ENCODE measurements at regions not wholly inside any gene's neighbourhood (a gene's known extent, or its start where the extent isn't known, plus 50 kb on each side); places are given as distances from the start of the nearest gene placed in this dataset.
A peak's percentile ranks its signal among the peaks of the same experiment; 100 is the strongest.
"Not testable (repeated sequence)": the region's sequence is repeated elsewhere in the genome, so short reads cannot be mapped to it uniquely, and the experiment has no call there.

- H3K36me3 Mint-ChIP-seq, result no peaks in the 10 kb centered on the region
- H3K27me3 Mint-ChIP-seq, result no peaks in the 10 kb centered on the region
- DNase-seq (no peak), ATAC-seq (ENCODE audit: low read depth in 2 of 2) (no peak)
- H3K9me3 Mint-ChIP-seq, result peaks cover 0 to 11% (median 0%) of the 10 kb centered on the region in 7 donors
- no peaks in the 10 kb centered on the region for H3K4me1 Mint-ChIP-seq
- H3K4me3 Mint-ChIP-seq, result no peak overlapping the region
- H3K27ac Mint-ChIP-seq, result no peak overlapping the region
These were observed 931.6 kb downstream of the RAPGEF2 start for GRCh38 chr4:160034501-160034900.

GRCh38 chr4:160038615-160039014 lies 935.7 kb downstream of the RAPGEF2 start:
- Mint-ChIP-seq H3K27me3 (no peaks in the 10 kb centered on the region), H3K36me3 (no peaks in the 10 kb centered on the region), H3K4me3 (no peak overlapping the region), H3K4me1 (no peaks in the 10 kb centered on the region), H3K27ac (no peak overlapping the region), H3K9me3 (peaks cover 0 to 11% (median 5%) of the 10 kb centered on the region in 7 donors)
- no peak for DNase-seq
- ATAC-seq (ENCODE audit: low read depth in 2 of 2), result no peak

GRCh38 chr4:160044693-160045092 lies 941.8 kb downstream of the RAPGEF2 start:
- ATAC-seq (ENCODE audit: low read depth in 2 of 2) (no peak), DNase-seq (no peak)
- Mint-ChIP-seq H3K36me3 (no peaks in the 10 kb centered on the region), H3K27me3 (no peaks in the 10 kb centered on the region), H3K27ac (no peak overlapping the region), H3K4me3 (no peak overlapping the region), H3K9me3 (peaks cover 0 to 19% (median 6%) of the 10 kb centered on the region in 7 donors), H3K4me1 (no peaks in the 10 kb centered on the region)

GRCh38 chr4:160082432-160083207 lies 979.7 kb downstream of the RAPGEF2 start:
- Mint-ChIP-seq H3K4me1 (no peaks in the 10 kb centered on the region), H3K9me3 (peaks cover 0 to 9% (median 6%) of the 10 kb centered on the region in 7 donors), H3K4me3 (no peak overlapping the region), H3K27me3 (no peaks in the 10 kb centered on the region), H3K27ac (no peak overlapping the region), H3K36me3 (no peaks in the 10 kb centered on the region)
- DNase-seq (no peak), ATAC-seq (ENCODE audit: low read depth in 2 of 2) (no peak)

- DNase-seq, result no peak
- Mint-ChIP-seq H3K27ac (peak overlapping the region in 1 of 6 donors; percentile 73), H3K36me3 (no peaks in the 10 kb centered on the region), H3K4me1 (no peaks in the 10 kb centered on the region), H3K4me3 (no peak overlapping the region), H3K9me3 (peaks cover 4 to 19% (median 7%) of the 10 kb centered on the region in 7 donors), H3K27me3 (no peaks in the 10 kb centered on the region)
- ATAC-seq (ENCODE audit: low read depth in 2 of 2), result no peak
These were observed 988.8 kb downstream of the RAPGEF2 start for GRCh38 chr4:160091631-160092030.

GRCh38 chr4:160100316-160100715 lies 997.4 kb downstream of the RAPGEF2 start:
- ATAC-seq (ENCODE audit: low read depth in 2 of 2) (no peak), DNase-seq (no peak)
- Mint-ChIP-seq H3K9me3 (peaks cover 0 to 12% (median 3%) of the 10 kb centered on the region in 7 donors), H3K4me3 (no peak overlapping the region), H3K4me1 (no peaks in the 10 kb centered on the region), H3K27me3 (no peaks in the 10 kb centered on the region), H3K27ac (no peak overlapping the region), H3K36me3 (no peaks in the 10 kb centered on the region)

GRCh38 chr4:160110891-160111290 lies 1008.0 kb downstream of the RAPGEF2 start:
- no peak overlapping the region for H3K4me3 Mint-ChIP-seq
- no peaks in the 10 kb centered on the region for H3K27me3 Mint-ChIP-seq
- peaks cover 0 to 8% of the 10 kb centered on the region in 2 donors for H3K36me3 Mint-ChIP-seq
- H3K9me3 Mint-ChIP-seq, result peaks cover 13 to 40% (median 15%) of the 10 kb centered on the region in 7 donors
- DNase-seq (no peak), ATAC-seq (ENCODE audit: low read depth in 2 of 2) (no peak)
- no peak overlapping the region for H3K27ac Mint-ChIP-seq
- H3K4me1 Mint-ChIP-seq, result no peaks in the 10 kb centered on the region

GRCh38 chr4:160117686-160118085 lies 1014.8 kb downstream of the RAPGEF2 start:
- Mint-ChIP-seq H3K9me3 (peaks cover 5 to 16% (median 12%) of the 10 kb centered on the region in 7 donors), H3K27me3 (no peaks in the 10 kb centered on the region), H3K36me3 (no peaks in the 10 kb centered on the region), H3K4me1 (no peaks in the 10 kb centered on the region), H3K27ac (no peak overlapping the region), H3K4me3 (no peak overlapping the region)
- ATAC-seq (ENCODE audit: low read depth in 2 of 2) (no peak), DNase-seq (no peak)

GRCh38 chr4:160125576-160126287 lies 1022.9 kb downstream of the RAPGEF2 start:
- not testable (repeated sequence) for H3K27me3 Mint-ChIP-seq; H3K4me1 Mint-ChIP-seq; H3K27ac Mint-ChIP-seq; H3K36me3 Mint-ChIP-seq; H3K9me3 Mint-ChIP-seq; H3K4me3 Mint-ChIP-seq; ATAC-seq (ENCODE audit: low read depth in 2 of 2); DNase-seq

GRCh38 chr4:160127211-160127610 lies 1024.3 kb downstream of the RAPGEF2 start:
- Mint-ChIP-seq H3K9me3 (peaks cover 1 to 16% (median 9%) of the 10 kb centered on the region in 7 donors), H3K4me1 (no peaks in the 10 kb centered on the region), H3K4me3 (no peak overlapping the region), H3K27ac (no peak overlapping the region), H3K36me3 (no peaks in the 10 kb centered on the region), H3K27me3 (no peaks in the 10 kb centered on the region)
- no peak for ATAC-seq (ENCODE audit: low read depth in 2 of 2)
- DNase-seq, result no peak

GRCh38 chr4:160129439-160129838 lies 1026.6 kb downstream of the RAPGEF2 start:
- DNase-seq, result no peak
- Mint-ChIP-seq H3K4me1 (no peaks in the 10 kb centered on the region), H3K36me3 (peaks cover 0 to 4% of the 10 kb centered on the region in 2 donors), H3K4me3 (no peak overlapping the region), H3K9me3 (peaks cover 10 to 37% (median 18%) of the 10 kb centered on the region in 7 donors), H3K27ac (no peak overlapping the region), H3K27me3 (no peaks in the 10 kb centered on the region)
- no peak for ATAC-seq (ENCODE audit: low read depth in 2 of 2)

GRCh38 chr4:160136021-160136420 lies 1033.1 kb downstream of the RAPGEF2 start:
- peaks cover 0 to 4% of the 10 kb centered on the region in 2 donors for H3K36me3 Mint-ChIP-seq
- H3K4me3 Mint-ChIP-seq, result no peak overlapping the region
- H3K4me1 Mint-ChIP-seq, result no peaks in the 10 kb centered on the region
- no peaks in the 10 kb centered on the region for H3K27me3 Mint-ChIP-seq
- no peak for ATAC-seq (ENCODE audit: low read depth in 2 of 2)
- H3K27ac Mint-ChIP-seq, result no peak overlapping the region
- H3K9me3 Mint-ChIP-seq, result peaks cover 10 to 36% (median 19%) of the 10 kb centered on the region in 7 donors
- no peak for DNase-seq

GRCh38 chr4:160141206-160141605 lies 1038.3 kb downstream of the RAPGEF2 start:
- no peaks in the 10 kb centered on the region for H3K4me1 Mint-ChIP-seq
- H3K9me3 Mint-ChIP-seq, result peaks cover 0 to 5% (median 2%) of the 10 kb centered on the region in 7 donors
- no peak overlapping the region for H3K4me3 Mint-ChIP-seq
- no peak for DNase-seq
- no peaks in the 10 kb centered on the region for H3K36me3 Mint-ChIP-seq
- ATAC-seq (ENCODE audit: low read depth in 2 of 2), result no peak
- H3K27ac Mint-ChIP-seq, result no peak overlapping the region
- H3K27me3 Mint-ChIP-seq, result no peaks in the 10 kb centered on the region

GRCh38 chr4:160142579-160142978 lies 1039.7 kb downstream of the RAPGEF2 start:
- Mint-ChIP-seq H3K9me3 (peaks cover 0 to 5% (median 2%) of the 10 kb centered on the region in 7 donors), H3K4me3 (no peak overlapping the region), H3K27ac (no peak overlapping the region), H3K27me3 (no peaks in the 10 kb centered on the region), H3K4me1 (no peaks in the 10 kb centered on the region), H3K36me3 (no peaks in the 10 kb centered on the region)
- no peak for DNase-seq
- ATAC-seq (ENCODE audit: low read depth in 2 of 2), result peak in 1 of 2 donors; percentile 35
